ENCODE measurements at regions not wholly inside any gene's neighbourhood (a gene's known extent, or its start where the extent isn't known, plus 50 kb on each side); places are given as distances from the start of the nearest gene placed in this dataset.

- DNase-seq (ENCODE audit: low read depth in 2 of 2), result no peak
- TF ChIP-seq CTCF (conservative IDR thresholded peaks at IDR 0.05 in 1 of 2, IDR thresholded peaks at IDR 0.05 in 1 of 2; ENCODE audit: low read depth in 1 of 2, low read length in 2 of 2) (no peak), EZH2 (IDR thresholded peaks at IDR 0.05; ENCODE audit: low read length, missing control alignments) (no peak)
- Histone ChIP-seq H3K4me2 (ENCODE audit: extremely low read depth, insufficient read depth, low read length) (no peak overlapping the region), H3K27me3 (ENCODE audit: control insufficient read depth, insufficient read depth, low read length) (no peaks in the 10 kb centered on the region), H3K9me3 (ENCODE audit: control insufficient read depth, insufficient read depth, low read depth, low read length) (no peaks in the 10 kb centered on the region), H3K27ac (ENCODE audit: insufficient read depth, low read length) (no peak overlapping the region), H3K4me3 (replicated peaks in 1 of 4; ENCODE audit: control extremely low read depth in 1 of 4, insufficient read depth in 1 of 4, low read depth in 3 of 4, low read length in 4 of 4) (no peak overlapping the region), H4K20me1 (ENCODE audit: control insufficient read depth, extremely low read depth, insufficient read depth, low read length) (no peaks in the 10 kb centered on the region), H3K4me1 (ENCODE audit: control insufficient read depth, extremely low read depth, insufficient read depth, low read length) (no peaks in the 10 kb centered on the region), H3K36me3 (ENCODE audit: control insufficient read depth, insufficient read depth, low read length) (no peaks in the 10 kb centered on the region), H3K9ac (ENCODE audit: insufficient read depth, low read length) (no peak overlapping the region), H2AFZ (ENCODE audit: low read length) (no peak overlapping the region), H3K79me2 (ENCODE audit: control insufficient read depth, insufficient read depth, low read length) (no peaks in the 10 kb centered on the region)
Measured at GRCh38 chr1:38303843-38304242, 257.2 kb upstream of the POU3F1 start.

GRCh38 chr1:38301040-38301439, 254.4 kb upstream of the POU3F1 start:
- H3K27ac ChIP-seq (ENCODE audit: insufficient read depth, low read length), result no peak overlapping the region
- no peak overlapping the region for H3K4me2 ChIP-seq (ENCODE audit: extremely low read depth, insufficient read depth, low read length)
- no peak overlapping the region for H3K4me3 ChIP-seq (replicated peaks in 1 of 4; ENCODE audit: control extremely low read depth in 1 of 4, insufficient read depth in 1 of 4, low read depth in 3 of 4, low read length in 4 of 4)
- DNase-seq (ENCODE audit: low read depth in 2 of 2), result no peak
- no peaks in the 10 kb centered on the region for H3K79me2 ChIP-seq (ENCODE audit: control insufficient read depth, insufficient read depth, low read length)
- H3K4me1 ChIP-seq (ENCODE audit: control insufficient read depth, extremely low read depth, insufficient read depth, low read length), result no peaks in the 10 kb centered on the region
- H2AFZ ChIP-seq (ENCODE audit: low read length), result no peak overlapping the region
- no peaks in the 10 kb centered on the region for H3K27me3 ChIP-seq (ENCODE audit: control insufficient read depth, insufficient read depth, low read length)
- no peaks in the 10 kb centered on the region for H3K9me3 ChIP-seq (ENCODE audit: control insufficient read depth, insufficient read depth, low read depth, low read length)
- no peak overlapping the region for H3K9ac ChIP-seq (ENCODE audit: insufficient read depth, low read length)
- no peaks in the 10 kb centered on the region for H3K36me3 ChIP-seq (ENCODE audit: control insufficient read depth, insufficient read depth, low read length)
- peaks cover 2% of the 10 kb centered on the region for H4K20me1 ChIP-seq (ENCODE audit: control insufficient read depth, extremely low read depth, insufficient read depth, low read length)
- no peak for TF ChIP-seq EZH2 (IDR thresholded peaks at IDR 0.05; ENCODE audit: low read length, missing control alignments)
- no peak for TF ChIP-seq CTCF (conservative IDR thresholded peaks at IDR 0.05 in 1 of 2, IDR thresholded peaks at IDR 0.05 in 1 of 2; ENCODE audit: low read depth in 1 of 2, low read length in 2 of 2)

- Histone ChIP-seq H3K27me3 (ENCODE audit: control insufficient read depth, insufficient read depth, low read length) (no peaks in the 10 kb centered on the region), H3K9me3 (ENCODE audit: control insufficient read depth, insufficient read depth, low read depth, low read length) (no peaks in the 10 kb centered on the region), H4K20me1 (ENCODE audit: control insufficient read depth, extremely low read depth, insufficient read depth, low read length) (peaks cover 2% of the 10 kb centered on the region), H3K36me3 (ENCODE audit: control insufficient read depth, insufficient read depth, low read length) (no peaks in the 10 kb centered on the region), H3K4me3 (replicated peaks in 1 of 4; ENCODE audit: control extremely low read depth in 1 of 4, insufficient read depth in 1 of 4, low read depth in 3 of 4, low read length in 4 of 4) (no peak overlapping the region), H3K27ac (ENCODE audit: insufficient read depth, low read length) (no peak overlapping the region), H3K79me2 (ENCODE audit: control insufficient read depth, insufficient read depth, low read length) (no peaks in the 10 kb centered on the region), H3K4me1 (ENCODE audit: control insufficient read depth, extremely low read depth, insufficient read depth, low read length) (no peaks in the 10 kb centered on the region), H3K9ac (ENCODE audit: insufficient read depth, low read length) (no peak overlapping the region), H3K4me2 (ENCODE audit: extremely low read depth, insufficient read depth, low read length) (no peak overlapping the region), H2AFZ (ENCODE audit: low read length) (no peak overlapping the region)
- DNase-seq (ENCODE audit: low read depth in 2 of 2), result no peak
- TF ChIP-seq CTCF (conservative IDR thresholded peaks at IDR 0.05 in 1 of 2, IDR thresholded peaks at IDR 0.05 in 1 of 2; ENCODE audit: low read depth in 1 of 2, low read length in 2 of 2), result no peak
Measured at GRCh38 chr1:38300616-38301015, 254.0 kb upstream of the POU3F1 start.

Data from fibroblast of lung (primary cell).